DOHH2 (cell line): ENCODE measurements at regions not wholly inside any gene's neighbourhood (a gene's known extent, or its start where the extent isn't known, plus 50 kb on each side); places are given as distances from the start of the nearest gene placed in this dataset.

Experiments used
- H3F3A ChIP-seq: fragments of 200-600 bp; sonication (generic), shearing (Covaris generic); 2 replicates; pipeline ENCODE4 v1.6.0; 2016; ENCODE audit warnings: antibody characterized with exemption, mild to moderate bottlenecking; ENCODE audit not compliant: control insufficient read depth, insufficient read depth
- H3K27ac ChIP-seq: fragments of 200-600 bp; sonication (generic); 2 replicates; pipeline ENCODE4 v1.5.1; 2014; ENCODE audit warnings: low read depth, mild to moderate bottlenecking, low read length, moderate library complexity
- H3K27me3 ChIP-seq: fragments of 200-600 bp; sonication (generic); 2 replicates; pipeline ENCODE4 v1.6.1; 2014; ENCODE audit warnings: mild to moderate bottlenecking, low read length, mixed read lengths; ENCODE audit not compliant: control insufficient read depth
- H3K36me3 ChIP-seq: fragments of 200-600 bp; sonication (generic); 2 replicates; pipeline ENCODE4 v1.6.1; 2014; ENCODE audit warnings: mild to moderate bottlenecking, low read length, moderate library complexity, mixed read lengths; ENCODE audit not compliant: control insufficient read depth
- H3K4me1 ChIP-seq: fragments of 200-600 bp; sonication (generic); 2 replicates; pipeline ENCODE4 v1.6.1; 2014; ENCODE audit warnings: mild to moderate bottlenecking, low read length, mixed read lengths; ENCODE audit not compliant: control insufficient read depth
- H3K4me2 ChIP-seq: fragments of 200-600 bp; sonication (generic); 2 replicates; pipeline ENCODE4 v1.6.0; 2014; ENCODE audit warnings: mild to moderate bottlenecking, low read length, moderate library complexity
- H3K4me3 ChIP-seq: fragments of 200-600 bp; sonication (generic); 2 replicates; pipeline ENCODE4 v1.5.1; 2014; ENCODE audit warnings: mild to moderate bottlenecking, low read length, mixed read lengths
- H3K79me2 ChIP-seq: fragments of 200-600 bp; sonication (generic); 2 replicates; pipeline ENCODE4 v1.6.1; 2014; ENCODE audit warnings: mild to moderate bottlenecking, low read length, mixed read lengths; ENCODE audit not compliant: control insufficient read depth
- H3K9me2 ChIP-seq: fragments of 200-600 bp; sonication (generic); replicated peaks from 2 replicates; pipeline ENCODE4 v1.6.1; 2014; ENCODE audit warnings: mild to moderate bottlenecking, low read length, mixed read lengths; ENCODE audit not compliant: control insufficient read depth
- H3K9me3 ChIP-seq: fragments of 200-600 bp; sonication (generic); 2 replicates; pipeline ENCODE4 v1.6.1; 2014; ENCODE audit warnings: antibody characterized with exemption, low read length, mixed read lengths; ENCODE audit not compliant: control insufficient read depth, insufficient read depth
- H4K20me1 ChIP-seq: fragments of 200-600 bp; sonication (generic); 2 replicates; pipeline ENCODE4 v1.6.0; 2014; ENCODE audit warnings: low read depth, mild to moderate bottlenecking, antibody characterized with exemption, low read length, moderate library complexity; ENCODE audit not compliant: control insufficient read depth, insufficient read depth
- EZH2phosphoT487 ChIP-seq: fragments of 200-600 bp; sonication (generic); IDR thresholded peaks from 2 replicates; pipeline ENCODE4 v1.6.1; 2017; ENCODE audit warnings: borderline replicate concordance, mild to moderate bottlenecking, antibody characterized with exemption, low read length, moderate library complexity, mixed read lengths
- TF ChIP-seq, protein P1 (sequence below): fragments of 200-600 bp; sonication (generic); IDR thresholded peaks from one replicate; pipeline ENCODE4 v1.5.1; 2014; ENCODE audit warnings: antibody characterized with exemption, mild to moderate bottlenecking, low read depth, low read length; ENCODE audit not compliant: poor library complexity, severe bottlenecking

DNA sequence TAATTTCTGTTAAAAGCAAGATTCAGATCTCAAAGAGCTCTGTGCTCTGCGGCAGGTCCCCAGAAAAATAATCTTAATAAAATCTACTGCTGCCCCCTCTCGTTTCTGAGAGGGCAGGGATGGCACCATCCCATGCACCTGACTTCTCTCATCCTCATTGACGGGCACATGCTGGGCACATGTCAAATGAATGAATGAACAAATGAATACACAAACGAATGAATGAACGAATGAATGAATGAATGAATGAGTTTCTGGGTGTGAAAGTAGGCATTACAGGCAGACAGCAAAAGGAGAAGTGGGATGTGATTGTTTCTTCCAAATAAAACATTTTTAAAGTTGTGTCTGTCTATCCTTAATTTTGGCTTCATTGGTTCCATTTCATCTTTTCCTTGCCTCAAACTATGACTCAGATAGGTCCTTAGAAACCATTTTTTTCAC, 398.1 kb upstream of the PRKCQ start:
- TF ChIP-seq, protein P1, sequence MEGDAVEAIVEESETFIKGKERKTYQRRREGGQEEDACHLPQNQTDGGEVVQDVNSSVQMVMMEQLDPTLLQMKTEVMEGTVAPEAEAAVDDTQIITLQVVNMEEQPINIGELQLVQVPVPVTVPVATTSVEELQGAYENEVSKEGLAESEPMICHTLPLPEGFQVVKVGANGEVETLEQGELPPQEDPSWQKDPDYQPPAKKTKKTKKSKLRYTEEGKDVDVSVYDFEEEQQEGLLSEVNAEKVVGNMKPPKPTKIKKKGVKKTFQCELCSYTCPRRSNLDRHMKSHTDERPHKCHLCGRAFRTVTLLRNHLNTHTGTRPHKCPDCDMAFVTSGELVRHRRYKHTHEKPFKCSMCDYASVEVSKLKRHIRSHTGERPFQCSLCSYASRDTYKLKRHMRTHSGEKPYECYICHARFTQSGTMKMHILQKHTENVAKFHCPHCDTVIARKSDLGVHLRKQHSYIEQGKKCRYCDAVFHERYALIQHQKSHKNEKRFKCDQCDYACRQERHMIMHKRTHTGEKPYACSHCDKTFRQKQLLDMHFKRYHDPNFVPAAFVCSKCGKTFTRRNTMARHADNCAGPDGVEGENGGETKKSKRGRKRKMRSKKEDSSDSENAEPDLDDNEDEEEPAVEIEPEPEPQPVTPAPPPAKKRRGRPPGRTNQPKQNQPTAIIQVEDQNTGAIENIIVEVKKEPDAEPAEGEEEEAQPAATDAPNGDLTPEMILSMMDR = no peak
- no peak for TF ChIP-seq EZH2phosphoT487
- H3K36me3 ChIP-seq = no peaks in the 10 kb centered on the region
- H3K79me2 ChIP-seq = no peaks in the 10 kb centered on the region
- H3K4me3 ChIP-seq = no peak overlapping the region
- H3K27me3 ChIP-seq = 0 out of 2 replicates have a peak, but pooled peaks cover 4% of the 10 kb centered on the region
- no peak overlapping the region for H3K4me2 ChIP-seq
- no peaks in the 10 kb centered on the region for H3F3A ChIP-seq
- no peaks in the 10 kb centered on the region for H3K9me3 ChIP-seq
- H3K9me2 ChIP-seq = no peaks in the 10 kb centered on the region
- no peak overlapping the region for H3K27ac ChIP-seq
- no peaks in the 10 kb centered on the region for H4K20me1 ChIP-seq
- no peaks in the 10 kb centered on the region for H3K4me1 ChIP-seq

DNA sequence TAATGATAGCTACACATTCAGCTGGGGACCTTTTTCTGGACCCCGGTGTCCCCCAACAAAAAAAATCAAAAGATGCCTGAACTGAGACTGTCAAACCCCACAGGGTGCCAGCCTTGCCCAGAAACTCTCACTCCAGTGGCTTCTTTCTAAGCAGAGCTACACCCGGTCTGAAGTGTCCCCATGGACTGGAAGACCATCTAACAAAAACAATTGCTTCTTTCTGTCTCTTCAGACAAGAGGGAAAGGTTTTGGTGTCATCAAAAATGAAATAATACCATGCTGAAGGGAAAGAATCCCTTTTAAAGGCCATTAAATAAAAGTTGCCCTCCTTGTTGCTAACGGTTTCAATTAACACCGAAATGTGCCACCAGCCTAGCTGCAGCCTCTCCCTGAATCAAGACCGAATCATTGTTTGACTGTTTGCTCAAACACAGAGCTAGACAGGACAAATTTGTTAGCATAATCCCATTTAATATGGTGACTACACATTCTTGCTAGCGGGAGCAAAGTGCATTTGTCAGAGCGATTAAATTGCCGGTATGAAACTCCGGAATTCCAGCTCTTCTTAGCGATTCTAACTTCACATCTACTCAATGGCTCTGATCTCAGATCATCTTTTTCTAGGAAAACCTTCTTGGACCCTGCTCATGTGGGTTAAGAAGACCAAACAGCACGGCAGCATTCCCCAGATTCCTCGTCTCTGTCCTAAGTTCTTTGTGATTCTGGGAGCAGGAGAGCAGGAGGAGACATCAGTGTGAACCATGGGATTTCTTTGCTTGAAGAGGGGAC, 397.5 kb upstream of the PRKCQ start:
- Histone ChIP-seq H3K4me3 (no peak overlapping the region), H3F3A (no peaks in the 10 kb centered on the region), H3K27me3 (0 out of 2 replicates have a peak, but pooled peaks cover 4% of the 10 kb centered on the region), H3K36me3 (no peaks in the 10 kb centered on the region), H3K4me2 (no peak overlapping the region), H3K4me1 (no peaks in the 10 kb centered on the region), H3K27ac (no peak overlapping the region), H3K9me3 (no peaks in the 10 kb centered on the region), H3K9me2 (no peaks in the 10 kb centered on the region), H3K79me2 (no peaks in the 10 kb centered on the region), H4K20me1 (no peaks in the 10 kb centered on the region)
- TF ChIP-seq, protein P1 = no peak
- no peak for TF ChIP-seq EZH2phosphoT487

DNA sequence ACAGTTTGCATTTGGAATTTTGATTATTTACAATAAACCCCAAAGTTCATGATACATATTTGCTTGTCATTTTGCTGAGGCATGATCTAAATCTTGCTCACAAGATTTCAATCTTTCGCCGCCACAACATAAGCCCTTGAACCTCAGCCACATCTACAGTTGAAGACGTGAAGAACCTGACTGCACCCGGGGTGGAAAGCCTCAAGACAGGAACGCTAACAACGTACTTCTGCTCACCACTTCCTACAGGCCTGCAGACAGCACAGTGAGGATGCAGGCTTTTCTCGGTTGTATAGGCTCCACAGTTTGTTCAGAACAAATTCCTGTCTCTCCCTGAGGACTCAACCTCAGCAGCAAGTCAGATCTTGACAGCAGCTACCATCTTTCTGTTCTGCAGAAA, 393.8 kb upstream of the PRKCQ start:
- no peak overlapping the region for H3K4me2 ChIP-seq
- H3K36me3 ChIP-seq = no peaks in the 10 kb centered on the region
- no peak overlapping the region for H3K27ac ChIP-seq
- H3F3A ChIP-seq = no peaks in the 10 kb centered on the region
- H3K9me2 ChIP-seq = no peaks in the 10 kb centered on the region
- H3K4me3 ChIP-seq = no peak overlapping the region
- 0 out of 2 replicates have a peak, but pooled peaks cover 4% of the 10 kb centered on the region for H3K27me3 ChIP-seq
- no peaks in the 10 kb centered on the region for H4K20me1 ChIP-seq
- no peaks in the 10 kb centered on the region for H3K4me1 ChIP-seq
- no peaks in the 10 kb centered on the region for H3K9me3 ChIP-seq
- no peaks in the 10 kb centered on the region for H3K79me2 ChIP-seq
- TF ChIP-seq, protein P1 = no peak
- no peak for TF ChIP-seq EZH2phosphoT487
